Left ventricle myocardium inferior (tissue), 1 donor: ENCODE measurements at regions not wholly inside any gene's neighbourhood (a gene's known extent, or its start where the extent isn't known, plus 50 kb on each side); places are given as distances from the start of the nearest gene placed in this dataset.

Experiments
- DNase-seq: peaks from one replicate; pipeline ENCODE4 v3.0.0-alpha.2; 2020
- H3K27ac ChIP-seq: fragments of 200-600 bp; replicated peaks from 2 replicates; pipeline ENCODE4 v1.8.0; 2021
- H3K27me3 ChIP-seq: fragments of 200-600 bp; 2 replicates; pipeline ENCODE4 v1.8.0; 2021; ENCODE audit warnings: low read depth
- H3K36me3 ChIP-seq: fragments of 200-600 bp; 2 replicates; pipeline ENCODE4 v1.8.0; 2021
- H3K4me1 ChIP-seq: fragments of 200-600 bp; 2 replicates; pipeline ENCODE4 v1.8.0; 2021
- H3K4me3 ChIP-seq: fragments of 200-600 bp; 2 replicates; pipeline ENCODE4 v1.8.0; 2021; ENCODE audit warnings: mild to moderate bottlenecking, moderate library complexity
- H3K9me3 ChIP-seq: fragments of 200-600 bp; replicated peaks from 2 replicates; pipeline ENCODE4 v1.8.0; 2021
- intact Hi-C: fragments of 100-400 bp; cut with micrococcal nuclease; formaldehyde crosslinking; loops from one replicate; pipeline ENCODE4 v1.11.0; 2022
- TF ChIP-seq, protein P1 (sequence below): fragments of 200-600 bp; IDR thresholded peaks from 2 replicates; pipeline ENCODE4 v1.8.0; 2021; ENCODE audit warnings: antibody characterized with exemption, mild to moderate bottlenecking, borderline replicate concordance
- donor health status: DM: no; HTN: yes; CAD: no; lungs with severe emphysema.

- intact Hi-C loops: no loop called here
- H3K27ac ChIP-seq: no peak overlapping the region
- H3K36me3 ChIP-seq: no peaks in the 10 kb centered on the region
- TF ChIP-seq, protein P1, sequence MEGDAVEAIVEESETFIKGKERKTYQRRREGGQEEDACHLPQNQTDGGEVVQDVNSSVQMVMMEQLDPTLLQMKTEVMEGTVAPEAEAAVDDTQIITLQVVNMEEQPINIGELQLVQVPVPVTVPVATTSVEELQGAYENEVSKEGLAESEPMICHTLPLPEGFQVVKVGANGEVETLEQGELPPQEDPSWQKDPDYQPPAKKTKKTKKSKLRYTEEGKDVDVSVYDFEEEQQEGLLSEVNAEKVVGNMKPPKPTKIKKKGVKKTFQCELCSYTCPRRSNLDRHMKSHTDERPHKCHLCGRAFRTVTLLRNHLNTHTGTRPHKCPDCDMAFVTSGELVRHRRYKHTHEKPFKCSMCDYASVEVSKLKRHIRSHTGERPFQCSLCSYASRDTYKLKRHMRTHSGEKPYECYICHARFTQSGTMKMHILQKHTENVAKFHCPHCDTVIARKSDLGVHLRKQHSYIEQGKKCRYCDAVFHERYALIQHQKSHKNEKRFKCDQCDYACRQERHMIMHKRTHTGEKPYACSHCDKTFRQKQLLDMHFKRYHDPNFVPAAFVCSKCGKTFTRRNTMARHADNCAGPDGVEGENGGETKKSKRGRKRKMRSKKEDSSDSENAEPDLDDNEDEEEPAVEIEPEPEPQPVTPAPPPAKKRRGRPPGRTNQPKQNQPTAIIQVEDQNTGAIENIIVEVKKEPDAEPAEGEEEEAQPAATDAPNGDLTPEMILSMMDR: no peak
- no peaks in the 10 kb centered on the region for H3K4me1 ChIP-seq
- no peak overlapping the region for H3K4me3 ChIP-seq
- DNase-seq: no peak
- no peaks in the 10 kb centered on the region for H3K9me3 ChIP-seq
- H3K27me3 ChIP-seq: no peaks in the 10 kb centered on the region
These were observed 50.6 kb upstream of the KLF4 start for GRCh38 chr9:107540164-107540561.

- Histone ChIP-seq H3K4me3 (no peak overlapping the region), H3K36me3 (no peaks in the 10 kb centered on the region), H3K4me1 (no peaks in the 10 kb centered on the region), H3K9me3 (no peaks in the 10 kb centered on the region), H3K27ac (no peak overlapping the region), H3K27me3 (no peaks in the 10 kb centered on the region)
- TF ChIP-seq, protein P1: peak; percentile 14
- DNase-seq: peak; percentile 31
- intact Hi-C loops: no loop called here
These were observed 50.0 kb upstream of the KLF4 start for GRCh38 chr9:107539427-107540163.
